ENCODE measurements at regions not wholly inside any gene's neighbourhood (a gene's known extent, or its start where the extent isn't known, plus 50 kb on each side); places are given as distances from the start of the nearest gene placed in this dataset.
"Not testable (repeated sequence)": the region's sequence is repeated elsewhere in the genome, so short reads cannot be mapped to it uniquely, and the experiment has no call there.

DNA sequence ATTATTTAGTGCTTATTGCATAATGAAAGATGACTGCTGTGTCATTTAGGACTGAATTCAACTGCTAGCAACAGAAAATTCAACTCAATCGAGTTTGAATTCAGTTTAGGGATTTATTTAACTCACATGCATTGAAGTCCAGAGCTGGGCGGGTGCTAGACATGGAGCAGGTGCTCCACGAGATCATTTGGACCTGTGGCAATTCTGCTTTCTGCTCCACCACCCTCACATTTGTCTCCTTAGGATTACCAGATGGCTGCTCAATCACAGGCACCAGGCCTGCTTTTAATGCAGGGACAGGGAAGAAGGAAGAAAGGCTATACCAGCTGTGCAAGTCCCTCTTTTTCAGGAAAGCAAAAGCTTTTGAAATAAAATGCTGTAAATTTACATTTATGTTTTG, 572.9 kb upstream of the SLC8A1 start:
- DNase-seq (ENCODE audit: low read depth): no peak
- TF ChIP-seq, protein P1, sequence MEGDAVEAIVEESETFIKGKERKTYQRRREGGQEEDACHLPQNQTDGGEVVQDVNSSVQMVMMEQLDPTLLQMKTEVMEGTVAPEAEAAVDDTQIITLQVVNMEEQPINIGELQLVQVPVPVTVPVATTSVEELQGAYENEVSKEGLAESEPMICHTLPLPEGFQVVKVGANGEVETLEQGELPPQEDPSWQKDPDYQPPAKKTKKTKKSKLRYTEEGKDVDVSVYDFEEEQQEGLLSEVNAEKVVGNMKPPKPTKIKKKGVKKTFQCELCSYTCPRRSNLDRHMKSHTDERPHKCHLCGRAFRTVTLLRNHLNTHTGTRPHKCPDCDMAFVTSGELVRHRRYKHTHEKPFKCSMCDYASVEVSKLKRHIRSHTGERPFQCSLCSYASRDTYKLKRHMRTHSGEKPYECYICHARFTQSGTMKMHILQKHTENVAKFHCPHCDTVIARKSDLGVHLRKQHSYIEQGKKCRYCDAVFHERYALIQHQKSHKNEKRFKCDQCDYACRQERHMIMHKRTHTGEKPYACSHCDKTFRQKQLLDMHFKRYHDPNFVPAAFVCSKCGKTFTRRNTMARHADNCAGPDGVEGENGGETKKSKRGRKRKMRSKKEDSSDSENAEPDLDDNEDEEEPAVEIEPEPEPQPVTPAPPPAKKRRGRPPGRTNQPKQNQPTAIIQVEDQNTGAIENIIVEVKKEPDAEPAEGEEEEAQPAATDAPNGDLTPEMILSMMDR (conservative IDR thresholded peaks at IDR 0.05; ENCODE audit: control insufficient read depth, insufficient read depth, low read depth, low read length): no peak
- H3K4me3 ChIP-seq (ENCODE audit: control insufficient read depth, low read depth, low read length): no peak overlapping the region

DNA sequence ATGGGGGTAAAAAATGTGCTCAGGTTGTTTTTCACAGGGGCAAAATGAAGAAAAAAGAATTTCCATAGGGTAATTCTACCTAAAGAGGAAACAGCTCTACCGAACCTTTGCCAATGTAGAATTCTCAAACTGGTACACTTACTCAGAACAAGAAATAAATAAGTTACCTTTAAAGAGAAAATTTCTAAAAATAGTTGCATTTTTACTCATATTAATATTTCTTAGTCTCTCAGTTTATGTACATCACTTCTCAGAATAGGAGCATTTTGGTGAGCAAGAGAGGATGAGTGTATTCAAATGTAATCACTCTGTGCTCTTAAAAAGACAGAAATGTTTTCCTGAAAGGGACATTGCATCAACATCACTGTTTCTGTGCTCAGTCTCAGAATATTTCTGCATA, 574.7 kb upstream of the SLC8A1 start:
- DNase-seq (ENCODE audit: low read depth): no peak
- H3K4me3 ChIP-seq (ENCODE audit: control insufficient read depth, low read depth, low read length): no peak overlapping the region
- TF ChIP-seq, protein P1 (conservative IDR thresholded peaks at IDR 0.05; ENCODE audit: control insufficient read depth, insufficient read depth, low read depth, low read length): no peak

DNA sequence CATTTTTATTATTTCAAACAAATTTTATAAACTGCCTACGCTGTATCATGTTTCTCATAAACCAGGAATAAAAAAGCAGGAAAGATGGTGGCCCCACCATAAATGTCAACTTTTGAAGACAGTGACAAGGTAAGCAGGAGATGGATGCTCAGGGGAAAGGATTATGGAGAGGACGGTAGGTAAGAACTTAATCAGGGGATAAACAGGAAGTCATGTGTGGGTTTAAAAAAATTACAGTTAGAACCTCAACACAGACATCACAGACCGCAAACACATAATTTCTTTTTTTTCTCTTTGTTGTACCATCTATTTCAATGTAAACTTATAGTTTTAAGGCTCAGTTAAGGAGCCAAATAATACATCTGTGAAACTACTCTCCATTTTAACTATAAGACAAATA, 575.2 kb upstream of the SLC8A1 start:
- TF ChIP-seq, protein P1 (conservative IDR thresholded peaks at IDR 0.05; ENCODE audit: control insufficient read depth, insufficient read depth, low read depth, low read length): no peak
- H3K4me3 ChIP-seq (ENCODE audit: control insufficient read depth, low read depth, low read length): no peak overlapping the region
- no peak for DNase-seq (ENCODE audit: low read depth)

DNA sequence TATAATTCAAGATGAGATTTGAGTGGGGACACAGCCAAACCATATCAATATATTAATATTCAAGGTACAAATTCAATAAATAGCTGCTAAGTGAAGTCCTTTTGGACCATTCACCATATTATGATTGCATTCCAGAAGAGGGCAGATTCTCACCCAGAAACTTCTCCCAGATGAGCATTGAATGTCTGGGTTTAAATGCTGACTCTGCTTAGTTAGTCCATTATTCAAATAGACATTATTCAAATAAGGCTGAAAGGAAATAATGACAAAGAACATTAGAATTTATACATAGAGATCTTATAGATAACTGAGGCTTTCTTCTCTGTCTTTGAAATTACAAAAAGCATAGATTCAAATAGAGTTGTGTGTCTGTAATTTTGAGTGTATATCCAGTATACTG, 579.4 kb upstream of the SLC8A1 start:
- DNase-seq (ENCODE audit: low read depth): no peak
- H3K4me3 ChIP-seq (ENCODE audit: control insufficient read depth, low read depth, low read length): no peak overlapping the region
- TF ChIP-seq, protein P1 (conservative IDR thresholded peaks at IDR 0.05; ENCODE audit: control insufficient read depth, insufficient read depth, low read depth, low read length): no peak

DNA sequence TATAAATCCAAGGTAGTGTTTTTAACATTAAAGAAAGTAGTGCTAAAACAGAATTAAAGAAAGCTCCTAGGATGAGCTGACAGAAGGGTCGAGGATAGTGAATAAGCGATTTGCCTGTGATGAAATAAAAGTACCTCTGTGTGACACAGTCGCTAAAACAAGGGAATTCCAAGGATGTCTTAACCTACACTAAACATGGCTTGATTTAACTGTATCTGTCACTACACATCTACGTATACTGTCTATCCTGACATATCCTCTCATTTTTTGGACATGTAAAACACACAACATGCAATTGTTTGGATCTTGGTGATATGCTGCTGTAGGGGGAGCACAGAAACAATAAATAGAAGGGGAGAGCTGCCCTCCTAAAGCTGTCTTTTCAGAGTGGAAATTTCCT, 580.8 kb upstream of the SLC8A1 start:
- no peak overlapping the region for H3K4me3 ChIP-seq (ENCODE audit: control insufficient read depth, low read depth, low read length)

DNA sequence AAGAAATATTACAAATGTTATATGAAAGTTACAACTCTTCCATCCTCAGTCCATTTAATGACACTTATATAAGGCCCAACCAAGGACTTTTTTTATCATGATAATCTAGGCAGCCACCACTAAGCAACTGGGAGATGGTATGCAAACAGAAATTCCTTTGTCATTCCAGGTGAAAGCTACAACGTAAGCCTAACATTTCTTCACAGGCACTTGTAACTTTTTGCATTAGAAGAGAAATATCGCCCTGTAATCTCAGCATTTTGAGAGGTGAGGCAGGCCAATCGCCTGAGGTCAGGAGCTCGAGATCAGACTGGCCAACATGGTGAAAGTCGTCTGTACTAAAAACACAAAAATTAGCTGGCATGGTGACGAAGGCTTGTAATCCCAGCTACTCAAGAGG, 581.2 kb upstream of the SLC8A1 start:
- TF ChIP-seq, protein P1 (conservative IDR thresholded peaks at IDR 0.05; ENCODE audit: control insufficient read depth, insufficient read depth, low read depth, low read length): no peak
- no peak for DNase-seq (ENCODE audit: low read depth)
- no peak overlapping the region for H3K4me3 ChIP-seq (ENCODE audit: control insufficient read depth, low read depth, low read length)

More for the DNA sequence above, 580.8 kb upstream of the SLC8A1 start:
- DNase-seq (ENCODE audit: low read depth): no peak
- TF ChIP-seq, protein P1 (conservative IDR thresholded peaks at IDR 0.05; ENCODE audit: control insufficient read depth, insufficient read depth, low read depth, low read length): no peak

DNA sequence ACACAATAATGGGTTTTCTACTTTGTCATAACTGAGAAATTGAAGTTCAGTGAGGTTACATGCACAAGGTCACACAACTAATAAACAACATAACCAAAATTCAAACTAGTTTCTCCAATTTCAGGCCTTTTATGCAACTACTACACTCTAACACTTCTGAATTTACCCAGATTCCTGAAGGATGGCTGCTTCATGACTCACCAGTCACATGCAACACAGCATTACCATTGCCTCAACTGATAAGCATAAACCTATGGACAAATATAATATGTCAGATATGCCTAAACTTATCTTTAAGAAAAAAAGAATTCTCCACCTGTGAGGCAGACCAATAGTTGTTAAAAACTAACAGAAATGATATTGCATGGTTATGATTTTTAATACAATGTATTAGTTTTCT, 586.5 kb upstream of the SLC8A1 start:
- DNase-seq (ENCODE audit: low read depth): peak; percentile 14
- TF ChIP-seq, protein P1 (conservative IDR thresholded peaks at IDR 0.05; ENCODE audit: control insufficient read depth, insufficient read depth, low read depth, low read length): no peak

DNA sequence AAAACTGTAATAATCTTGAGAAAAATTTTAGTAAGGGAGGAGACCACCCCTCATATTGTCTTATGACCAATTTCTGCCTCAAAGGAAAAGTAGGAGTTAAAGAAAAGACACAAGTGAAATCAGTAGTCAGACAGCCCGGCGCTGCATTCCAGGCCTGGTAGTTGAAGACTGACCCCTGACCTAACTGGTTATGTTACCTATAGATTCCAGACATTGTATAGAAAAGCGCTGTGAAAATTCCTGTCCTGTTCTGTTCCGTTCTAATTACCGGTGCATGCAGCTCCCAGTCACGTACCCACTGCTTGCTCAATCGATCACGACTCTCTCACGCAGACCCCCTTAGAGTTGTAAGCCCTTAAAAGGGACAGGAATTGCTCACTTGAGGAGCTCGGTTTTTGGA, 587.9 kb upstream of the SLC8A1 start:
- not testable (repeated sequence) for DNase-seq (ENCODE audit: low read depth); H3K4me3 ChIP-seq (ENCODE audit: control insufficient read depth, low read depth, low read length)

More for the DNA sequence above, 586.5 kb upstream of the SLC8A1 start:
- H3K4me3 ChIP-seq (ENCODE audit: control insufficient read depth, low read depth, low read length): no peak overlapping the region

Data from fibroblast of mammary gland (primary cell).